ENCODE measurements at regions not wholly inside any gene's neighbourhood (a gene's known extent, or its start where the extent isn't known, plus 50 kb on each side); places are given as distances from the start of the nearest gene placed in this dataset.

- TF ChIP-seq CTCF (IDR thresholded peaks at IDR 0.05): no peak
- no peak for TF ChIP-seq EP300 (IDR thresholded peaks at IDR 0.05)
These were observed 90.3 kb downstream of the CXXC4 start for GRCh38 chr4:104404361-104404760.
